Endothelial cell of umbilical vein (primary cell): ENCODE measurements at regions not wholly inside any gene's neighbourhood (a gene's known extent, or its start where the extent isn't known, plus 50 kb on each side); places are given as distances from the start of the nearest gene placed in this dataset.

Experiments
- BruUV-seq: library from RNA; stranded (reverse); fragments of 400-500 nt; replicated peaks from 2 replicates; lab custom pipeline; 2021; lab: Mats Ljungman, UMichigan
- CTCF ChIA-PET: fragments of 300-600, 350-600 bp; sonication (Branson Sonifier 250); formaldehyde crosslinking; loops from one replicate; lab custom pipeline; 2021; ENCODE audit warnings: antibody characterized with exemption, inconsistent platforms; lab: Charles Lee
- POLR2A ChIA-PET: fragments of 300-600, 350-600 bp; sonication (Branson Sonifier 250); formaldehyde crosslinking; loops from one replicate; lab custom pipeline; 2021; ENCODE audit warnings: antibody characterized with exemption, inconsistent platforms; lab: Charles Lee
- DNase-seq: peaks from one replicate; pipeline ENCODE4 v3.0.0-alpha.2; 2011; ENCODE audit warnings: low read depth, low spot score
- FAIRE-seq: peaks from 2 replicates; lab custom pipeline; 2011; peaks lifted over from hg19 to GRCh38; lab: Jason Lieb, UNC
- H2AFZ ChIP-seq: 2 replicates; pipeline ENCODE4 v1.6.0; 2012; ENCODE audit warnings: low read depth, low read length, control low read depth, inconsistent platforms
- H3K27ac ChIP-seq: 2 replicates; pipeline ENCODE4 v1.5.1; 2011; ENCODE audit warnings: low read depth, mild to moderate bottlenecking, control low read depth, low read length, moderate library complexity; ENCODE audit not compliant: insufficient read depth
- H3K27me3 ChIP-seq, 2 experiments: 2 replicates each; pipeline versions ENCODE4 v1.6.0 to v1.6.1; 2011; ENCODE audit warnings: low read length in 2 of 2, mixed read lengths in 1 of 2; ENCODE audit not compliant: control insufficient read depth in 2 of 2, insufficient read depth in 2 of 2
- H3K36me3 ChIP-seq, 2 experiments: 2 replicates in 1 of 2; 3 replicates in 1 of 2; pipeline ENCODE4 v1.5.1; 2011; ENCODE audit warnings: low read length in 2 of 2, mild to moderate bottlenecking in 1 of 2, moderate library complexity in 1 of 2; ENCODE audit not compliant: control insufficient read depth in 2 of 2, insufficient read depth in 2 of 2; ENCODE audit errors: extremely low read depth in 1 of 2
- H3K4me1 ChIP-seq: 3 replicates; pipeline ENCODE4 v1.5.1; 2011; ENCODE audit warnings: mild to moderate bottlenecking, low read length; ENCODE audit not compliant: control insufficient read depth, insufficient read depth; ENCODE audit errors: extremely low read depth
- H3K4me2 ChIP-seq: 2 replicates; pipeline ENCODE4 v1.6.1; 2011; ENCODE audit warnings: low read length, control low read depth, mixed read lengths; ENCODE audit not compliant: insufficient read depth
- H3K4me3 ChIP-seq, 3 experiments: fragments of 200-600 bp in 1 of 3; sonication (generic), shearing (Covaris generic) in 1 of 3; replicated peaks in 1 of 3; 2 replicates each; pipeline ENCODE4 v1.5.1; 2011 to 2016; ENCODE audit warnings: control low read depth in 3 of 3, low read length in 3 of 3, mild to moderate bottlenecking in 2 of 3, inconsistent platforms in 1 of 3, low read depth in 1 of 3, moderate library complexity in 1 of 3; ENCODE audit not compliant: insufficient read depth in 1 of 3
- H3K79me2 ChIP-seq: 2 replicates; pipeline ENCODE4 v1.6.0; 2012; ENCODE audit warnings: low read length, inconsistent platforms; ENCODE audit not compliant: control insufficient read depth, insufficient read depth
- H3K9ac ChIP-seq: replicated peaks from 2 replicates; pipeline ENCODE3; 2011; ENCODE audit warnings: low read length, control low read depth; ENCODE audit not compliant: insufficient read depth; ENCODE audit errors: extremely low read depth
- H3K9me1 ChIP-seq: replicated peaks from 3 replicates; pipeline ENCODE4 v1.6.0; 2011; ENCODE audit warnings: mild to moderate bottlenecking, low read length; ENCODE audit not compliant: control insufficient read depth, insufficient read depth; ENCODE audit errors: extremely low read depth
- H3K9me3 ChIP-seq: replicated peaks from 2 replicates; pipeline ENCODE4 v1.5.1; 2012; ENCODE audit warnings: low read length, inconsistent platforms; ENCODE audit not compliant: control insufficient read depth, insufficient read depth
- H4K20me1 ChIP-seq: replicated peaks from 2 replicates; pipeline ENCODE3; 2011; ENCODE audit warnings: mild to moderate bottlenecking, low read length; ENCODE audit not compliant: control insufficient read depth, insufficient read depth; ENCODE audit errors: extremely low read depth
- EZH2 ChIP-seq: IDR thresholded peaks from 2 replicates; pipeline ENCODE4 v1.6.1; 2012; ENCODE audit warnings: borderline replicate concordance, low read depth, mild to moderate bottlenecking, moderate library complexity, low read length, inconsistent platforms; ENCODE audit not compliant: severe bottlenecking
- FOS ChIP-seq: IDR thresholded peaks from 2 replicates; pipeline ENCODE4 v1.6.1; 2011; ENCODE audit warnings: mild to moderate bottlenecking, low read length, moderate library complexity, borderline replicate concordance; ENCODE audit not compliant: insufficient read depth
- GATA2 ChIP-seq: IDR thresholded peaks from 2 replicates; pipeline ENCODE4 v1.7.0; 2011; ENCODE audit warnings: low read depth, mild to moderate bottlenecking, moderate library complexity, mixed read lengths, low read length; ENCODE audit not compliant: insufficient read length, insufficient read depth
- JUN ChIP-seq: IDR thresholded peaks from 2 replicates; pipeline ENCODE4 v1.6.1; 2011; ENCODE audit warnings: borderline replicate concordance, low read depth; ENCODE audit not compliant: insufficient read length, insufficient read depth
- MYC ChIP-seq: IDR thresholded peaks from one replicate; pipeline ENCODE4 v1.6.1; 2011; ENCODE audit warnings: mild to moderate bottlenecking, low read depth, low read length
- POLR2A ChIP-seq: IDR thresholded peaks from 2 replicates; pipeline ENCODE4 v1.6.1; 2012; ENCODE audit warnings: low read depth, mild to moderate bottlenecking, control low read depth, low read length
- POLR2AphosphoS5 ChIP-seq: IDR thresholded peaks from 2 replicates; pipeline ENCODE4 v1.6.1; 2012; ENCODE audit warnings: low read depth, mild to moderate bottlenecking, control low read depth, low read length, moderate library complexity; ENCODE audit not compliant: insufficient read depth
- dilution Hi-C: fragments of 300-500 bp; cut with MboI; formaldehyde crosslinking; loops from one replicate; pipeline ENCODE4 v1.15.0; 2019; ENCODE audit warnings: low sequenced_read_pairs; ENCODE audit not compliant: extremely low pct_ligation_motif_present
- intact Hi-C: fragments of 100-400 bp; cut with micrococcal nuclease; formaldehyde crosslinking; loops from one replicate; pipeline ENCODE4 v1.10.0; 2022
- TF ChIP-seq, protein P1 (sequence below), 2 donors: IDR thresholded peaks; 1 replicate in 1 of 2; 2 replicates in 1 of 2; pipeline ENCODE4 v1.5.1; 2011; ENCODE audit warnings: low read length in 2 of 2, mild to moderate bottlenecking in 2 of 2, moderate library complexity in 2 of 2, control low read depth in 1 of 2, inconsistent platforms in 1 of 2, low read depth in 1 of 2; ENCODE audit not compliant: insufficient read depth in 1 of 2; ENCODE audit errors: extremely low read depth in 1 of 2
- TF ChIP-seq, protein P2 (sequence below): IDR thresholded peaks from 2 replicates; pipeline ENCODE4 v1.6.1; 2011; ENCODE audit not compliant: insufficient read depth, insufficient read length

GRCh38 chr20:53811577-53811976 lies 217.9 kb upstream of the ZNF217 start:
- BruUV-seq: no TSS peak
- Histone ChIP-seq H3K27ac (no peak overlapping the region), H3K4me3 (no peak overlapping the region), H3K79me2 (no peaks in the 10 kb centered on the region), H3K9me1 (no peaks in the 10 kb centered on the region), H3K4me2 (no peak overlapping the region), H3K36me3 (no peaks in the 10 kb centered on the region), H2AFZ (no peak overlapping the region), H3K4me1 (no peaks in the 10 kb centered on the region), H4K20me1 (no peaks in the 10 kb centered on the region), H3K27me3 (no peaks in the 10 kb centered on the region), H3K9ac (no peak overlapping the region), H3K9me3 (no peaks in the 10 kb centered on the region)
- TF ChIP-seq POLR2AphosphoS5 (no peak), GATA2 (no peak), MYC (no peak), FOS (no peak), JUN (no peak), EZH2 (no peak), POLR2A (no peak)
- TF ChIP-seq, protein P1, sequence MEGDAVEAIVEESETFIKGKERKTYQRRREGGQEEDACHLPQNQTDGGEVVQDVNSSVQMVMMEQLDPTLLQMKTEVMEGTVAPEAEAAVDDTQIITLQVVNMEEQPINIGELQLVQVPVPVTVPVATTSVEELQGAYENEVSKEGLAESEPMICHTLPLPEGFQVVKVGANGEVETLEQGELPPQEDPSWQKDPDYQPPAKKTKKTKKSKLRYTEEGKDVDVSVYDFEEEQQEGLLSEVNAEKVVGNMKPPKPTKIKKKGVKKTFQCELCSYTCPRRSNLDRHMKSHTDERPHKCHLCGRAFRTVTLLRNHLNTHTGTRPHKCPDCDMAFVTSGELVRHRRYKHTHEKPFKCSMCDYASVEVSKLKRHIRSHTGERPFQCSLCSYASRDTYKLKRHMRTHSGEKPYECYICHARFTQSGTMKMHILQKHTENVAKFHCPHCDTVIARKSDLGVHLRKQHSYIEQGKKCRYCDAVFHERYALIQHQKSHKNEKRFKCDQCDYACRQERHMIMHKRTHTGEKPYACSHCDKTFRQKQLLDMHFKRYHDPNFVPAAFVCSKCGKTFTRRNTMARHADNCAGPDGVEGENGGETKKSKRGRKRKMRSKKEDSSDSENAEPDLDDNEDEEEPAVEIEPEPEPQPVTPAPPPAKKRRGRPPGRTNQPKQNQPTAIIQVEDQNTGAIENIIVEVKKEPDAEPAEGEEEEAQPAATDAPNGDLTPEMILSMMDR (IDR thresholded peaks at IDR 0.05; ENCODE audit: extremely low read depth in 1 of 2, insufficient read depth in 1 of 2, low read depth in 1 of 2, low read length in 2 of 2): no peak
- TF ChIP-seq, protein P2, sequence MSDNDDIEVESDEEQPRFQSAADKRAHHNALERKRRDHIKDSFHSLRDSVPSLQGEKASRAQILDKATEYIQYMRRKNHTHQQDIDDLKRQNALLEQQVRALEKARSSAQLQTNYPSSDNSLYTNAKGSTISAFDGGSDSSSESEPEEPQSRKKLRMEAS: no peak
- ChIA-PET POLR2A (no interaction called here), CTCF (no interaction called here)
- no peak for FAIRE-seq
- dilution Hi-C loops (no loop called here), intact Hi-C loops (no loop called here)
- no peak for DNase-seq
